Peyer's patch (tissue), 4 donors: ENCODE measurements at regions not wholly inside any gene's neighbourhood (a gene's known extent, or its start where the extent isn't known, plus 50 kb on each side); places are given as distances from the start of the nearest gene placed in this dataset.

Source experiments
- CTCF ChIP-seq, 6 experiments: fragments of 450-650 bp in 4 of 6; fragments of 200-600 bp in 2 of 6; sonication (generic) in 1 of 6; IDR thresholded peaks; one replicate each; pipeline ENCODE4 v1.5.1; 2017 to 2019; ENCODE audit warnings: antibody characterized with exemption in 6 of 6, mild to moderate bottlenecking in 3 of 6, moderate library complexity in 1 of 6
- POLR2A ChIP-seq, 2 donors: fragments of 450-650 bp; IDR thresholded peaks; one replicate each; pipeline ENCODE4 v1.5.1; 2017; ENCODE audit warnings: antibody characterized with exemption in 2 of 2, mild to moderate bottlenecking in 2 of 2, moderate library complexity in 2 of 2

- no peak for TF ChIP-seq POLR2A (IDR thresholded peaks at IDR 0.05)
- TF ChIP-seq CTCF (IDR thresholded peaks at IDR 0.05): no peak
Measured at GRCh38 chr1:218865591-218865990, 308.1 kb upstream of the LYPLAL1 start.
